NB4 (cell line): ENCODE measurements at regions not wholly inside any gene's neighbourhood (a gene's known extent, or its start where the extent isn't known, plus 50 kb on each side); places are given as distances from the start of the nearest gene placed in this dataset.

Source experiments
- DNase-seq: peaks from one replicate; pipeline ENCODE4 v3.0.0; 2010; ENCODE audit warnings: low read depth
- H3K4me3 ChIP-seq: one replicate; pipeline ENCODE4 v1.5.1; 2011; ENCODE audit warnings: mild to moderate bottlenecking, low read depth, low read length, moderate library complexity
- MYC ChIP-seq: IDR thresholded peaks from 2 replicates; pipeline ENCODE4 v1.6.1; 2011; ENCODE audit warnings: low read depth, low read length
- POLR2A ChIP-seq: IDR thresholded peaks from 2 replicates; pipeline ENCODE4 v1.6.1; 2011; ENCODE audit warnings: mild to moderate bottlenecking; ENCODE audit not compliant: insufficient read length; ENCODE audit errors: extremely low read depth
- TF ChIP-seq, protein P1 (sequence below): IDR thresholded peaks from one replicate; pipeline ENCODE4 v1.5.1; 2012; ENCODE audit warnings: low read depth, low read length
- TF ChIP-seq, protein P2 (sequence below): IDR thresholded peaks from 2 replicates; pipeline ENCODE4 v1.6.1; 2011; ENCODE audit warnings: low read depth, low read length

DNA sequence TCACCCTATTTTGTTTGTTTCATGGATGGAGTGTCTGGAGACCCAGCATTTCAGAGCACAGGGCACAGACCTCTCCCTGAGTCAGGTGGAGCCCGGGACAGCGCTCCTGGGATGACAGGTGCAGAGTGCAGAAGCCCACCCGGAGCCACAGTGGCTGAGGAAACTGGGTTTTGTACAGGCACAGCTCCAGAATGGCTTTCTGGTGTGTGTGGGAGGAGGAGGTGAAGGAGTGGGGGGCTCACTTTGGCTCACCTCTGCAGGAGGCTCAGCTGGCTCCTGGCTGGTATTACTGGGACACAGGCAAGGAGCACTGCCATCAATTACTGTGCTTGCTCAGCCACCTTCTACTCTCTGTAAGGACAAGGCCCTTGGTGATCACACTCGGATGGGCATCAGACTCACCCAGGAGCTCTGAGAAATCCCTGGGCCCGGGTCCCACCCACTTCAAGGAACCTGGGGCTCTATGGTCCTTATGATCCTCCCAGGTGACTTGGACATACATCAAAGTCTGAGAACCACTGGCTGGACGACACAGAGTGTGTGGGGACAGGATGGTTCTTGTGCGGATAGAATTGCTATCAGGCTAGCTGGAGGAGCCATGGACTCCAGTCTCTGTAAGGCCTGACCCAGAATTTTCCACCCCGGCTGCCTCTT, 221.1 kb upstream of the ZNF32 start:
- H3K4me3 ChIP-seq, result no peak overlapping the region
- no peak for DNase-seq
- TF ChIP-seq POLR2A (no peak), MYC (no peak)
- TF ChIP-seq, protein P1, sequence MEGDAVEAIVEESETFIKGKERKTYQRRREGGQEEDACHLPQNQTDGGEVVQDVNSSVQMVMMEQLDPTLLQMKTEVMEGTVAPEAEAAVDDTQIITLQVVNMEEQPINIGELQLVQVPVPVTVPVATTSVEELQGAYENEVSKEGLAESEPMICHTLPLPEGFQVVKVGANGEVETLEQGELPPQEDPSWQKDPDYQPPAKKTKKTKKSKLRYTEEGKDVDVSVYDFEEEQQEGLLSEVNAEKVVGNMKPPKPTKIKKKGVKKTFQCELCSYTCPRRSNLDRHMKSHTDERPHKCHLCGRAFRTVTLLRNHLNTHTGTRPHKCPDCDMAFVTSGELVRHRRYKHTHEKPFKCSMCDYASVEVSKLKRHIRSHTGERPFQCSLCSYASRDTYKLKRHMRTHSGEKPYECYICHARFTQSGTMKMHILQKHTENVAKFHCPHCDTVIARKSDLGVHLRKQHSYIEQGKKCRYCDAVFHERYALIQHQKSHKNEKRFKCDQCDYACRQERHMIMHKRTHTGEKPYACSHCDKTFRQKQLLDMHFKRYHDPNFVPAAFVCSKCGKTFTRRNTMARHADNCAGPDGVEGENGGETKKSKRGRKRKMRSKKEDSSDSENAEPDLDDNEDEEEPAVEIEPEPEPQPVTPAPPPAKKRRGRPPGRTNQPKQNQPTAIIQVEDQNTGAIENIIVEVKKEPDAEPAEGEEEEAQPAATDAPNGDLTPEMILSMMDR, result no peak
- TF ChIP-seq, protein P2, sequence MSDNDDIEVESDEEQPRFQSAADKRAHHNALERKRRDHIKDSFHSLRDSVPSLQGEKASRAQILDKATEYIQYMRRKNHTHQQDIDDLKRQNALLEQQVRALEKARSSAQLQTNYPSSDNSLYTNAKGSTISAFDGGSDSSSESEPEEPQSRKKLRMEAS, result no peak

DNA sequence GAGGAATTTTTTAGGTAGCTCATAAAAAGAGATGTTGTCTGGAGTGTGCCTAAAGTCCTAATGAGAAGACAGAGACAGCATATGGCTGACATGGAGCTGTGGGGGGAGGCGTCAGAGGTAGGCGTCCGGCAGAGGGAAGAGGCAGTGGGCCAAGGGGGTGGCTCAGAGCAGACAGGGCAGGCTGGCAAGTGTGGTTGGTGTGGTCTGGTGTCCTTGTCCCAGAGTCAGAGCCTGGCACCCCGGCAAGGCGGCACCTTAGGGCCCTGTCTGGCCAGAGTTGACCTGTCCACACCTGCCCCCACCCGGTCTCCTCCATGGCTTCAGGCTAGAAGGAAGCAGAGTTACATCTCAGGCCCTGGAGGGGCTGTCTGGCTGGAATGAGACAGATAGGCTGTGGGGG, 220.3 kb upstream of the ZNF32 start:
- TF ChIP-seq, protein P2, result no peak
- no peak for TF ChIP-seq MYC
- no peak for TF ChIP-seq POLR2A
- TF ChIP-seq, protein P1, result no peak
- H3K4me3 ChIP-seq, result no peak overlapping the region
- DNase-seq, result no peak

DNA sequence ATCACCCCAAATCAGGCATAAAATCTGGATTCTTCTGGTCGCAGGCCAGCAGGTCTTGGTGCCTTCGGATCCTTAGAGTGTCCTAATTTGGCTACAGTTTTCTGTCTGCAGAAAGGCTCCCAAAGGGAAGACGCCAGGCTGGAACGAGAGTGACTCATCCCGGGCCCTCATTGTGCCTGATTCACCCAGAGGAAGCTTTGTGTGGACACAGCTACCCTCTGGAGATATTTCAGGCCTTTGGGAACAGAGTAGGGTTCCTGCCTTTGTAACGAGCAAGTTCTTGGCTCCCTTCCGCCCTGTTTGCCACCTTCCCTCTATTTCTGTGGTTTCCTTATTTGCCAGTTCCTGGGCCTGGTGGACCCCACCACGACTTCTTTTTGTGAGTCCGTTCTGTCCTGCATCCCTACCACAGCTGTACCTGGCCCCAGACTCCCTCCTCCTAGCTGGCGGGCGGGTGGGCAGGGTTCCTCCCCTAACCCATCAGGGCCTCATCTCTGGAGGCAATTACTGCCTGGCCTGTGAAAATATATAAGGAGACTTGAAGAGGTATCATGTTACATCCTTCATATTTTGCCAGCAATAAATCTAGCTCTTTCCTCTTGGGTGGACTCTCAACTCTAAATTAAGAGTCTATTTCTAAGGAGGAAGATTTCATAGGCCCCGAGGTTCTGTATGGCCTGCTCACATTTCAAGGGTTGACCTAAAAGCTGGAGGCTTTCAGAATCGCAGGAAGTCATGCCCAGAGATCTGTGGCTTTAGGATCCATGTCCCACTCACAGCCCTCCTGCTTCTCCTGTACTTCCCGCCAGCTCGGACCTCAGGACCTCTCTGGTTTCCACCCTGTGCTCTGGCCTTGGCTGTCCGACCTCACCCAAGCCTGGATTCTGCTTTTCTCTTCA, 219.2 kb upstream of the ZNF32 start:
- TF ChIP-seq POLR2A (no peak), MYC (no peak)
- TF ChIP-seq, protein P1, result no peak
- TF ChIP-seq, protein P2, result no peak
- no peak for DNase-seq

DNA sequence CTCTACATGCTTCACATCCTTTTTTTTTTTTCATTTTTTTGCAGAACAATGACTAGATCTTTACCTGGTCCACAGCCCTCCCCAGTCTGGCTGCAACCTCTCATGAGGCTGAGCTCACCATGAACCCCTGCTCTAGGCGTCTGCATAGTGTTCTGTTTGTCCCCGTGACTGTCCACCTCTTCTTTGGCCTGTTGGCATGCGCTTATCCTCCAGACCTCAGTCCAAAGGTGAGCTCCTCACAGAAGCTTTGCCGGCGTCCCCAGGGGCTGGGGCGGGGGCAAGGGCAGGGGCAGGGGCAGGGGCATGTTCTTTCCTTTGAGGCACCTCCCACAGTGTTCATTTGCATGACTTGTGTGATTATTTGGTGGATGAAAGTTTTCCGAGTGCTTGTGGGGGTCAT, 218.4 kb upstream of the ZNF32 start:
- H3K4me3 ChIP-seq, result no peak overlapping the region
- TF ChIP-seq, protein P2, result no peak
- TF ChIP-seq MYC, result no peak
- no peak for TF ChIP-seq POLR2A
- TF ChIP-seq, protein P1, result no peak
- DNase-seq, result no peak

More for the DNA sequence above, 219.2 kb upstream of the ZNF32 start:
- no peak overlapping the region for H3K4me3 ChIP-seq

DNA sequence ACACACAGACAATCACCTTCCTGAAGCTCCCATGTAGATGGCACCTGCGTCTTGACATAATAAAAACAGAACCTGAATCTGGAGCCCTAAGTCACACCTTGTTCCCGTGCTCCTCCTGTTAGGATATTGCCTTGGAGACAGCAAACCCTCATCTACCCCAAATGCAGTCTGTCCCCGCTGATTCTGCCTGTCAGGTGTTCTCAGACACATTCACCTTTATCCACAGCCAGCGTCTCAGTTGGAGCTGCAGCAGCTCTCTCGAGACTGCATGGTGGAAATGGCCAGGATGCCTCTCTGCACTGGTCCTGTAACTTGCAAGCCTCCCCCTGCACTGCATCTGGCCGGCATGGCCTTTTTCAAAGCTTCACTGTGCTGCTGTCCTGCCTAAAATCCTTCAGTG, 218.0 kb upstream of the ZNF32 start:
- no peak for TF ChIP-seq MYC
- TF ChIP-seq, protein P1, result no peak
- no peak for TF ChIP-seq POLR2A
- TF ChIP-seq, protein P2, result no peak
- H3K4me3 ChIP-seq, result no peak overlapping the region
- no peak for DNase-seq
